HepG2 (cell line): ENCODE measurements at regions not wholly inside any gene's neighbourhood (a gene's known extent, or its start where the extent isn't known, plus 50 kb on each side); places are given as distances from the start of the nearest gene placed in this dataset.

ENCODE experiments used
- ATAC-seq: fragments of 200-7000 bp; cut with Tn5 transposase; 3 replicates; pipeline ENCODE4 v1.9.1; 2020; ENCODE audit warnings: mild to moderate bottlenecking, moderate library complexity
- BruUV-seq: library from RNA; stranded (reverse); fragments of 400-500 nt; replicated peaks from 2 replicates; lab custom pipeline; 2021; lab: Mats Ljungman, UMichigan
- CTCF ChIA-PET: fragments of 300-600 bp; formaldehyde crosslinking; extraction: SDS; loops from one replicate; lab custom pipeline; 2021; ENCODE audit warnings: low total read pairs, inconsistent platforms, low intra/inter-chr PET ratio; lab: Yijun Ruan, JAX
- POLR2A ChIA-PET: fragments of 350-600 bp; sonication (Branson Sonifier 250); formaldehyde crosslinking; loops from one replicate; lab custom pipeline; 2020; ENCODE audit warnings: antibody characterized with exemption, inconsistent platforms; lab: Yijun Ruan, JAX
- DNase-seq: peaks from one replicate; pipeline ENCODE4 v3.0.0-alpha.2; 2015; ENCODE audit warnings: low spot score
- FAIRE-seq: peaks from 3 replicates; lab custom pipeline; 2011; peaks lifted over from hg19 to GRCh38; lab: Jason Lieb, UNC
- H2AFZ ChIP-seq: one replicate; pipeline ENCODE4 v1.6.1; 2011; ENCODE audit warnings: low read length, inconsistent platforms
- H3K27ac ChIP-seq: fragments of 300-600 bp; 3 replicates; pipeline ENCODE4 v1.8.0; 2011; ENCODE audit warnings: mixed run types, mild to moderate bottlenecking, mixed read lengths, low read length, inconsistent platforms; ENCODE audit not compliant: insufficient read depth; ENCODE audit errors: extremely low read length
- H3K27me3 ChIP-seq, 2 experiments: fragments of 200-600 bp in 1 of 2; 2 replicates in 1 of 2; 3 replicates in 1 of 2; pipeline versions ENCODE4 v1.6.0 to v1.8.0; 2011; ENCODE audit warnings: low read length in 2 of 2, mild to moderate bottlenecking in 2 of 2, moderate library complexity in 2 of 2, inconsistent platforms in 1 of 2; ENCODE audit not compliant: insufficient read depth in 2 of 2, control insufficient read depth in 1 of 2
- H3K36me3 ChIP-seq, 2 experiments: fragments of 200-600 bp in 1 of 2; replicated peaks in 1 of 2; 2 replicates in 1 of 2; 3 replicates in 1 of 2; pipeline versions ENCODE4 v1.5.1 to v1.8.0; 2011; ENCODE audit warnings: low read length in 2 of 2, inconsistent platforms in 1 of 2; ENCODE audit not compliant: insufficient read depth in 2 of 2, control insufficient read depth in 1 of 2
- H3K4me1 ChIP-seq: 2 replicates; pipeline ENCODE4 v1.5.1; 2012; ENCODE audit warnings: low read length, inconsistent platforms; ENCODE audit not compliant: insufficient read depth
- H3K4me2 ChIP-seq: 2 replicates; pipeline ENCODE4 v1.6.0; 2011; ENCODE audit warnings: low read depth, low read length, inconsistent platforms
- H3K4me3 ChIP-seq, 3 experiments: fragments of 200-600 bp in 1 of 3; sonication (generic), shearing (Covaris generic) in 1 of 3; replicated peaks in 1 of 3; 2 replicates each; pipeline ENCODE4 v1.5.1; 2011 to 2016; ENCODE audit warnings: low read length in 3 of 3, inconsistent platforms in 2 of 3, low read depth in 2 of 3, mild to moderate bottlenecking in 2 of 3, control low read depth in 1 of 3, mixed read lengths in 1 of 3; ENCODE audit not compliant: insufficient read depth in 1 of 3
- H3K79me2 ChIP-seq: one replicate; pipeline ENCODE4 v1.6.1; 2011; ENCODE audit warnings: low read length, inconsistent platforms; ENCODE audit not compliant: insufficient read depth
- H3K9ac ChIP-seq: 2 replicates; pipeline ENCODE4 v1.6.0; 2011; ENCODE audit warnings: mild to moderate bottlenecking, low read depth, low read length, inconsistent platforms; ENCODE audit not compliant: insufficient read depth
- H3K9me3 ChIP-seq: 2 replicates; pipeline ENCODE4 v1.5.1; 2012; ENCODE audit warnings: mild to moderate bottlenecking, low read length
- H4K20me1 ChIP-seq: 2 replicates; pipeline ENCODE4 v1.6.0; 2011; ENCODE audit warnings: inconsistent platforms, mild to moderate bottlenecking, low read length, moderate library complexity; ENCODE audit not compliant: insufficient read depth
- MED8 ChIP-seq: sonication (generic); formaldehyde crosslinking; IDR thresholded peaks from 2 replicates; pipeline ENCODE4 v1.8.1; 2023; ENCODE audit warnings: mild to moderate bottlenecking, missing genetic modification reagents; ENCODE audit not compliant: insufficient replicate concordance
- NR2C2 ChIP-seq: sonication (generic); formaldehyde crosslinking; IDR thresholded peaks from 2 replicates; pipeline ENCODE4 v1.4.0; 2020; ENCODE audit warnings: missing genetic modification reagents, mild to moderate bottlenecking, moderate library complexity, borderline replicate concordance
- PAWR ChIP-seq: sonication (generic); formaldehyde crosslinking; IDR thresholded peaks from 2 replicates; pipeline ENCODE4 v1.4.0; 2020; ENCODE audit warnings: missing genetic modification reagents, mild to moderate bottlenecking, borderline replicate concordance
- SNRNP70 ChIP-seq: fragments of 200-400 bp; formaldehyde crosslinking; IDR thresholded peaks from 2 replicates; pipeline ENCODE4 v1.6.1; 2017; ENCODE audit warnings: mild to moderate bottlenecking, low read depth, low read length, moderate library complexity
- STAG1 ChIP-seq: sonication (generic); formaldehyde crosslinking; IDR thresholded peaks from 2 replicates; pipeline ENCODE4 v1.4.0; 2020; ENCODE audit warnings: missing genetic modification reagents
- ZFYVE20 ChIP-seq: sonication (generic); formaldehyde crosslinking; IDR thresholded peaks from 2 replicates; pipeline ENCODE4 v1.8.0; 2023; ENCODE audit warnings: low read depth, mild to moderate bottlenecking, moderate library complexity, missing genetic modification reagents, borderline replicate concordance
- ZMYM2 ChIP-seq: sonication (generic); formaldehyde crosslinking; IDR thresholded peaks from 2 replicates; pipeline ENCODE4 v1.8.0; 2022; ENCODE audit warnings: mild to moderate bottlenecking, missing genetic modification reagents
- ZNF644 ChIP-seq: IDR thresholded peaks from 2 replicates; pipeline ENCODE4 v1.6.1; 2016; ENCODE audit warnings: low read depth
- ZSCAN29 ChIP-seq: sonication (generic); formaldehyde crosslinking; conservative IDR thresholded peaks from 2 replicates; pipeline ENCODE4 v1.4.0; 2020; ENCODE audit warnings: mild to moderate bottlenecking, missing genetic modification reagents
- in situ Hi-C: cut with HindIII; loops from 2 replicates; pipeline ENCODE4 v1.10.0; 2017; ENCODE audit warnings: low pct_unique_long_range_greater_than_20kb; ENCODE audit not compliant: extremely low pct_ligation_motif_present
- intact Hi-C: fragments of 100-400 bp; cut with micrococcal nuclease; formaldehyde crosslinking; loops from one replicate; pipeline ENCODE4 v1.10.0; 2022; ENCODE audit not compliant: unreplicated experiment
- TF ChIP-seq, protein P1 (sequence below): sonication (generic); formaldehyde crosslinking; IDR thresholded peaks from 2 replicates; pipeline ENCODE4 v1.5.0; 2020; ENCODE audit warnings: missing genetic modification reagents
- TF ChIP-seq, protein P2 (sequence below): sonication (generic); formaldehyde crosslinking; IDR thresholded peaks from 2 replicates; pipeline ENCODE4 v1.5.0; 2020; ENCODE audit warnings: mild to moderate bottlenecking, missing genetic modification reagents, moderate library complexity
- TF ChIP-seq, protein P3 (sequence below): IDR thresholded peaks from 2 replicates; pipeline ENCODE4 v1.6.1; 2016; ENCODE audit warnings: low read depth, control low read depth

DNA sequence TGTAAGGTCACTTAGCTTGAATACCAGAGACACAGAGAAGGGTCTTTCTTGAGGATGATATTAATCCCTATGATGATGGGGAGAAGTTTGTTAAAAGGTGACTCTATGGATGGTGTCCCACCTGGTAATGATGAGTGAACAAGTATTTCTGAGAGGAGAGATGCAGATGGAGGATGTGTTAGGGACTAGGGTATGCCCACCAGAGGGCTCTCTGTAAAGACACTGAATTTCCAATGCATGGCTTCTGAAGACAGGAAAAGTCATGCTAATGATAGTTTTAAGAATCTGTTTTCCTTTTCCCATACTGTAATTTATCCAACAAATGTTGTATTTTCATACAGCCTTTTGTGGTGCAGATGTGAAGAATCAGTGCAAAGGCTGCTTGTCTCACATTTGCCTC is 1250.9 kb upstream of the CELF2 start:
- no peaks in the 10 kb centered on the region for H4K20me1 ChIP-seq
- H3K4me1 ChIP-seq, result no peaks in the 10 kb centered on the region
- no peak overlapping the region for H3K27ac ChIP-seq
- intact Hi-C loops, result no loop called here
- POLR2A ChIA-PET, result no interaction called here
- H3K9ac ChIP-seq, result no peak overlapping the region
- no peak overlapping the region for H2AFZ ChIP-seq
- FAIRE-seq, result no peak
- TF ChIP-seq, protein P1, sequence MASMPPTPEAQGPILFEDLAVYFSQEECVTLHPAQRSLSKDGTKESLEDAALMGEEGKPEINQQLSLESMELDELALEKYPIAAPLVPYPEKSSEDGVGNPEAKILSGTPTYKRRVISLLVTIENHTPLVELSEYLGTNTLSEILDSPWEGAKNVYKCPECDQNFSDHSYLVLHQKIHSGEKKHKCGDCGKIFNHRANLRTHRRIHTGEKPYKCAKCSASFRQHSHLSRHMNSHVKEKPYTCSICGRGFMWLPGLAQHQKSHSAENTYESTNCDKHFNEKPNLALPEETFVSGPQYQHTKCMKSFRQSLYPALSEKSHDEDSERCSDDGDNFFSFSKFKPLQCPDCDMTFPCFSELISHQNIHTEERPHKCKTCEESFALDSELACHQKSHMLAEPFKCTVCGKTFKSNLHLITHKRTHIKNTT (CRISPR knock-in tag), result no peak
- TF ChIP-seq ZFYVE20 (no peak), PAWR (CRISPR knock-in tag) (no peak), ZSCAN29 (CRISPR knock-in tag) (no peak), NR2C2 (CRISPR knock-in tag) (no peak), ZMYM2 (no peak), STAG1 (no peak), ZNF644 (CRISPR knock-in tag) (no peak), MED8 (CRISPR knock-in tag) (no peak), SNRNP70 (no peak)
- TF ChIP-seq, protein P2, sequence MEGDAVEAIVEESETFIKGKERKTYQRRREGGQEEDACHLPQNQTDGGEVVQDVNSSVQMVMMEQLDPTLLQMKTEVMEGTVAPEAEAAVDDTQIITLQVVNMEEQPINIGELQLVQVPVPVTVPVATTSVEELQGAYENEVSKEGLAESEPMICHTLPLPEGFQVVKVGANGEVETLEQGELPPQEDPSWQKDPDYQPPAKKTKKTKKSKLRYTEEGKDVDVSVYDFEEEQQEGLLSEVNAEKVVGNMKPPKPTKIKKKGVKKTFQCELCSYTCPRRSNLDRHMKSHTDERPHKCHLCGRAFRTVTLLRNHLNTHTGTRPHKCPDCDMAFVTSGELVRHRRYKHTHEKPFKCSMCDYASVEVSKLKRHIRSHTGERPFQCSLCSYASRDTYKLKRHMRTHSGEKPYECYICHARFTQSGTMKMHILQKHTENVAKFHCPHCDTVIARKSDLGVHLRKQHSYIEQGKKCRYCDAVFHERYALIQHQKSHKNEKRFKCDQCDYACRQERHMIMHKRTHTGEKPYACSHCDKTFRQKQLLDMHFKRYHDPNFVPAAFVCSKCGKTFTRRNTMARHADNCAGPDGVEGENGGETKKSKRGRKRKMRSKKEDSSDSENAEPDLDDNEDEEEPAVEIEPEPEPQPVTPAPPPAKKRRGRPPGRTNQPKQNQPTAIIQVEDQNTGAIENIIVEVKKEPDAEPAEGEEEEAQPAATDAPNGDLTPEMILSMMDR (CRISPR knock-in tag), result no peak
- TF ChIP-seq, protein P3, sequence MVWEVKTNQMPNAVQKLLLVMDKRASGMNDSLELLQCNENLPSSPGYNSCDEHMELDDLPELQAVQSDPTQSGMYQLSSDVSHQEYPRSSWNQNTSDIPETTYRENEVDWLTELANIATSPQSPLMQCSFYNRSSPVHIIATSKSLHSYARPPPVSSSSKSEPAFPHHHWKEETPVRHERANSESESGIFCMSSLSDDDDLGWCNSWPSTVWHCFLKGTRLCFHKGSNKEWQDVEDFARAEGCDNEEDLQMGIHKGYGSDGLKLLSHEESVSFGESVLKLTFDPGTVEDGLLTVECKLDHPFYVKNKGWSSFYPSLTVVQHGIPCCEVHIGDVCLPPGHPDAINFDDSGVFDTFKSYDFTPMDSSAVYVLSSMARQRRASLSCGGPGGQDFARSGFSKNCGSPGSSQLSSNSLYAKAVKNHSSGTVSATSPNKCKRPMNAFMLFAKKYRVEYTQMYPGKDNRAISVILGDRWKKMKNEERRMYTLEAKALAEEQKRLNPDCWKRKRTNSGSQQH (CRISPR knock-in tag), result no peak
- TF ChIP-seq, all 625 proteins: peak for 0
- Histone ChIP-seq H3K4me3 (no peak overlapping the region), H3K27me3 (no peaks in the 10 kb centered on the region), H3K36me3 (no peaks in the 10 kb centered on the region), H3K79me2 (no peaks in the 10 kb centered on the region), H3K9me3 (peaks cover 91% of the 10 kb centered on the region), H3K4me2 (no peak overlapping the region)
- CTCF ChIA-PET, result no interaction called here
- in situ Hi-C loops, result no loop called here
- ATAC-seq (no peak), DNase-seq (no peak)
- BruUV-seq, result no TSS peak
